ENCODE measurements at regions not wholly inside any gene's neighbourhood (a gene's known extent, or its start where the extent isn't known, plus 50 kb on each side); places are given as distances from the start of the nearest gene placed in this dataset.

GRCh38 chr1:58011978-58012377, 534.5 kb downstream of the OMA1 start:
- no peak for TF ChIP-seq CTCF (conservative IDR thresholded peaks at IDR 0.05; ENCODE audit: low read depth, low read length)
- DNase-seq (ENCODE audit: low read depth), result peak; percentile 31
- H3K4me3 ChIP-seq (ENCODE audit: low read depth, low read length), result no peak overlapping the region

GRCh38 chr1:58006421-58007046, 540.0 kb downstream of the OMA1 start:
- no peak for DNase-seq (ENCODE audit: low read depth)
- no peak overlapping the region for H3K4me3 ChIP-seq (ENCODE audit: low read depth, low read length)
- TF ChIP-seq CTCF (conservative IDR thresholded peaks at IDR 0.05; ENCODE audit: low read depth, low read length), result no peak

GRCh38 chr1:58005212-58005611, 541.3 kb downstream of the OMA1 start:
- H3K4me3 ChIP-seq (ENCODE audit: low read depth, low read length), result no peak overlapping the region
- DNase-seq (ENCODE audit: low read depth), result no peak
- TF ChIP-seq CTCF (conservative IDR thresholded peaks at IDR 0.05; ENCODE audit: low read depth, low read length), result no peak

GRCh38 chr1:58003988-58004387, 542.5 kb downstream of the OMA1 start:
- no peak for TF ChIP-seq CTCF (conservative IDR thresholded peaks at IDR 0.05; ENCODE audit: low read depth, low read length)
- no peak overlapping the region for H3K4me3 ChIP-seq (ENCODE audit: low read depth, low read length)
- no peak for DNase-seq (ENCODE audit: low read depth)

GRCh38 chr1:58003059-58003458, 543.5 kb downstream of the OMA1 start:
- DNase-seq (ENCODE audit: low read depth), result no peak
- TF ChIP-seq CTCF (conservative IDR thresholded peaks at IDR 0.05; ENCODE audit: low read depth, low read length), result no peak
- H3K4me3 ChIP-seq (ENCODE audit: low read depth, low read length), result no peak overlapping the region

- H3K4me3 ChIP-seq (ENCODE audit: low read depth, low read length), result no peak overlapping the region
- no peak for DNase-seq (ENCODE audit: low read depth)
- no peak for TF ChIP-seq CTCF (conservative IDR thresholded peaks at IDR 0.05; ENCODE audit: low read depth, low read length)
Measured at GRCh38 chr1:58000821-58001220, 545.7 kb downstream of the OMA1 start.

- no peak for TF ChIP-seq CTCF (conservative IDR thresholded peaks at IDR 0.05; ENCODE audit: low read depth, low read length)
- no peak for DNase-seq (ENCODE audit: low read depth)
- H3K4me3 ChIP-seq (ENCODE audit: low read depth, low read length), result no peak overlapping the region
Measured at GRCh38 chr1:58000116-58000515, 546.4 kb downstream of the OMA1 start.
